GM12878 (cell line): ENCODE measurements at regions not wholly inside any gene's neighbourhood (a gene's known extent, or its start where the extent isn't known, plus 50 kb on each side); places are given as distances from the start of the nearest gene placed in this dataset.

ENCODE experiments used
- ATAC-seq: fragments of 200-7000 bp; cut with Tn5 transposase; 3 replicates; pipeline ENCODE4 v1.9.1; 2020; ENCODE audit warnings: mild to moderate bottlenecking, moderate library complexity
- BruUV-seq: library from RNA; stranded (reverse); fragments of 400-500 nt; replicated peaks from 2 replicates; lab custom pipeline; 2021; lab: Mats Ljungman, UMichigan
- CTCF ChIA-PET: fragments of 300-600 bp; sonication (Branson Sonifier 250); formaldehyde crosslinking; extraction: SDS; loops from one replicate; lab custom pipeline; 2021; ENCODE audit warnings: inconsistent platforms; lab: Yijun Ruan, JAX
- POLR2A ChIA-PET: fragments of 350-600 bp; formaldehyde crosslinking; extraction: SDS; loops from one replicate; lab custom pipeline; 2021; ENCODE audit warnings: inconsistent platforms; lab: Charles Lee
- RAD21 ChIA-PET: fragments of 300-600 bp; sonication (Branson Sonifier 250); formaldehyde crosslinking; loops from one replicate; lab custom pipeline; 2023; ENCODE audit warnings: antibody characterized with exemption; ENCODE audit not compliant: unreplicated experiment; lab: Charles Lee
- SMC1A ChIA-PET: fragments of 300-600 bp; sonication (Branson Sonifier 250); formaldehyde crosslinking; loops from one replicate; lab custom pipeline; 2023; ENCODE audit not compliant: unreplicated experiment, uncharacterized antibody; lab: Charles Lee
- DNase-seq: peaks from one replicate; pipeline ENCODE4 v3.0.0-alpha.2; 2011; ENCODE audit warnings: low read depth, low spot score
- FAIRE-seq: peaks from 3 replicates; lab custom pipeline; 2011; peaks lifted over from hg19 to GRCh38; lab: Jason Lieb, UNC
- H2AFZ ChIP-seq: 2 replicates; pipeline ENCODE4 v1.6.0; 2011; ENCODE audit warnings: low read depth, low read length, control low read depth; ENCODE audit not compliant: control insufficient read depth
- H3K27ac ChIP-seq: 2 replicates; pipeline ENCODE4 v1.5.1; 2011; ENCODE audit warnings: control low read depth; ENCODE audit not compliant: control insufficient read depth, insufficient read depth
- H3K27me3 ChIP-seq, 2 experiments: replicated peaks in 1 of 2; 2 replicates each; pipeline versions ENCODE4 v1.6.0 to v1.6.1; 2011; ENCODE audit warnings: low read length in 1 of 2; ENCODE audit not compliant: control insufficient read depth in 2 of 2, insufficient read depth in 2 of 2
- H3K36me3 ChIP-seq, 2 experiments: 2 replicates each; pipeline ENCODE4 v1.5.1; 2011; ENCODE audit warnings: low read length in 1 of 2; ENCODE audit not compliant: control insufficient read depth in 2 of 2, insufficient read depth in 2 of 2
- H3K4me1 ChIP-seq: 2 replicates; pipeline ENCODE4 v1.6.1; 2011; ENCODE audit warnings: mild to moderate bottlenecking, low read length, moderate library complexity, mixed read lengths; ENCODE audit not compliant: control insufficient read depth, insufficient read depth
- H3K4me2 ChIP-seq: 2 replicates; pipeline ENCODE4 v1.6.0; 2011; ENCODE audit warnings: control low read depth; ENCODE audit not compliant: control insufficient read depth, insufficient read depth
- H3K4me3 ChIP-seq: fragments of 200-600 bp; sonication (generic); 2 replicates; pipeline ENCODE4 v1.5.1; 2016
- H3K79me2 ChIP-seq: 2 replicates; pipeline ENCODE4 v1.6.0; 2011; ENCODE audit warnings: low read length; ENCODE audit not compliant: control insufficient read depth, insufficient read depth
- H3K9ac ChIP-seq: 2 replicates; pipeline ENCODE4 v1.8.0; 2011; ENCODE audit warnings: low read length, control low read depth, mixed read lengths; ENCODE audit not compliant: control insufficient read depth, insufficient read depth
- H3K9me3 ChIP-seq: replicated peaks from 3 replicates; pipeline ENCODE4 v1.5.1; 2011; ENCODE audit warnings: mild to moderate bottlenecking, low read length; ENCODE audit not compliant: control insufficient read depth, insufficient read depth
- H4K20me1 ChIP-seq: 2 replicates; pipeline ENCODE4 v1.6.0; 2011; ENCODE audit not compliant: control insufficient read depth, insufficient read depth
- ASH2L ChIP-seq: fragments of 300-600, 200-600 bp; sonication (generic); IDR thresholded peaks from 2 replicates; pipeline ENCODE4 v1.6.1; 2017; ENCODE audit warnings: low read depth, mild to moderate bottlenecking, borderline replicate concordance
- CEBPZ ChIP-seq: fragments of 150-350 bp; IDR thresholded peaks from 2 replicates; pipeline ENCODE4 v1.6.1; 2016; ENCODE audit warnings: low read depth, low read length
- EED ChIP-seq: sonication (generic); IDR thresholded peaks from 2 replicates; pipeline ENCODE4 v1.6.1; 2016; ENCODE audit warnings: antibody characterized with exemption, low read depth
- ELK1 ChIP-seq: IDR thresholded peaks from 2 replicates; pipeline ENCODE4 v1.6.1; 2012; ENCODE audit warnings: low read depth, low read length, improper control_type of control experiment
- KAT2A ChIP-seq: conservative IDR thresholded peaks from 2 replicates; pipeline ENCODE4 v1.6.1; 2011; ENCODE audit warnings: low read depth, low read length; ENCODE audit not compliant: control insufficient read depth
- MXI1 ChIP-seq: fragments of 150-350 bp; IDR thresholded peaks from 2 replicates; pipeline ENCODE4 v1.6.1; 2011; ENCODE audit warnings: low read depth, mild to moderate bottlenecking, inconsistent platforms, low read length, improper control_type of control experiment
- MYC ChIP-seq: IDR thresholded peaks from 2 replicates; pipeline ENCODE4 v1.6.1; 2011; ENCODE audit warnings: mild to moderate bottlenecking, low read length, moderate library complexity, inconsistent platforms; ENCODE audit not compliant: insufficient read depth, insufficient replicate concordance, insufficient read length, severe bottlenecking
- NFYA ChIP-seq: IDR thresholded peaks from 2 replicates; pipeline ENCODE4 v1.6.1; 2011; ENCODE audit warnings: low read depth, mild to moderate bottlenecking, low read length, improper control_type of control experiment, borderline replicate concordance
- POU2F2 ChIP-seq: IDR thresholded peaks from 3 replicates; pipeline ENCODE4 v1.6.1; 2011; ENCODE audit warnings: low read depth, mild to moderate bottlenecking, low read length, borderline replicate concordance
- PRDM15 ChIP-seq: fragments of 450-650 bp; formaldehyde crosslinking; IDR thresholded peaks from 2 replicates; pipeline ENCODE4 v1.4.0; 2020; ENCODE audit warnings: mild to moderate bottlenecking, moderate library complexity
- SRF ChIP-seq, 2 experiments: IDR thresholded peaks; 2 replicates each; pipeline ENCODE4 v1.6.1; 2011; ENCODE audit warnings: low read depth in 2 of 2, low read length in 2 of 2, mild to moderate bottlenecking in 1 of 2, moderate library complexity in 1 of 2
- STAT1 ChIP-seq: fragments of 450-650 bp; conservative IDR thresholded peaks from 2 replicates; pipeline ENCODE4 v1.6.1; 2014; ENCODE audit warnings: antibody characterized with exemption, mild to moderate bottlenecking
- ZNF24 ChIP-seq: fragments of 450-650 bp; IDR thresholded peaks from 2 replicates; pipeline ENCODE4 v1.6.1; 2017; ENCODE audit warnings: antibody characterized with exemption, mild to moderate bottlenecking
- in situ Hi-C: fragments of 300-500 bp; cut with MboI; formaldehyde crosslinking; loops from 9 replicates; pipeline ENCODE4 v1.14.3; 2018; ENCODE audit warnings: mixed read lengths
- intact Hi-C: fragments of 100-400 bp; cut with micrococcal nuclease; formaldehyde crosslinking; loops from one replicate; pipeline ENCODE4 v1.14.2; 2022; ENCODE audit not compliant: unreplicated experiment

- no peak for TF ChIP-seq ELK1
- TF ChIP-seq MYC, result no peak
- no peak for TF ChIP-seq ZNF24
- no peak for TF ChIP-seq NFYA
- TF ChIP-seq, all 136 proteins: peak for 0
Observed at GRCh38 chr2:190129421-190130199, 67.1 kb upstream of the MSTN start (continued).

- no peaks in the 10 kb centered on the region for H4K20me1 ChIP-seq
- no TSS peak for BruUV-seq
- no peaks in the 10 kb centered on the region for H3K9me3 ChIP-seq
- intact Hi-C loops, result no loop called here
- DNase-seq (no peak), ATAC-seq (no peak), FAIRE-seq (no peak)
- POLR2A ChIA-PET, result interaction anchor here (1.1 to 2.5 kb wide), 3 partner anchors 10 to 32 kb away, joined by 3 to 8 read pairs (median 3); no protein-coding TSS in a partner anchor
- CTCF ChIA-PET, result interaction anchor here (0.6 to 3.1 kb wide), 7 partner anchors 9 to 1564 kb away, joined by 3 to 11 read pairs (median 5); a partner anchor contains a TSS
- H3K4me3 ChIP-seq, result no peak overlapping the region
- no peak overlapping the region for H3K4me2 ChIP-seq
- H2AFZ ChIP-seq, result no peak overlapping the region
- SMC1A ChIA-PET, result interaction anchor here (0.6 to 3.6 kb wide), 12 partner anchors 11 to 329 kb away, joined by 3 to 20 read pairs (median 4); no protein-coding TSS in a partner anchor
- no peak overlapping the region for H3K9ac ChIP-seq
- no peaks in the 10 kb centered on the region for H3K27me3 ChIP-seq
- H3K79me2 ChIP-seq, result no peaks in the 10 kb centered on the region
- H3K36me3 ChIP-seq, result no peaks in the 10 kb centered on the region
- H3K4me1 ChIP-seq, result no peaks in the 10 kb centered on the region
- H3K27ac ChIP-seq, result no peak overlapping the region
- RAD21 ChIA-PET, result interaction anchor here (0.8 to 1.5 kb wide), 2 partner anchors 27 to 31 kb away, joined by 3 to 4 read pairs; no protein-coding TSS in a partner anchor
- in situ Hi-C loops, result no loop called here
- TF ChIP-seq ASH2L (no peak), SRF (IDR thresholded peaks at IDR 0.05; ENCODE audit: low read depth in 2 of 2, low read length in 2 of 2) (no peak), KAT2A (no peak), MXI1 (no peak), ZNF24 (no peak), CEBPZ (no peak), PRDM15 (CRISPR knock-in tag) (no peak), STAT1 (no peak), EED (no peak), POU2F2 (no peak)
Observed at GRCh38 chr2:190127651-190128050, 65.1 kb upstream of the MSTN start.
